ENCODE measurements at regions not wholly inside any gene's neighbourhood (a gene's known extent, or its start where the extent isn't known, plus 50 kb on each side); places are given as distances from the start of the nearest gene placed in this dataset.
"Not testable (repeated sequence)": the region's sequence is repeated elsewhere in the genome, so short reads cannot be mapped to it uniquely, and the experiment has no call there.

- TF ChIP-seq MXI1 (IDR thresholded peaks at IDR 0.05; ENCODE audit: borderline replicate concordance, low read depth, low read length); CTCF (conservative IDR thresholded peaks at IDR 0.05; ENCODE audit: low read depth, low read length); CHD1 (IDR thresholded peaks at IDR 0.05; ENCODE audit: low read depth, low read length); POLR2A (IDR thresholded peaks at IDR 0.05; ENCODE audit: low read depth, low read length); RFX5 (IDR thresholded peaks at IDR 0.05; ENCODE audit: low read depth, low read length); MAFK (IDR thresholded peaks at IDR 0.05; ENCODE audit: low read depth, low read length); BHLHE40 (IDR thresholded peaks at IDR 0.05; ENCODE audit: low read depth, low read length); SMC3 (IDR thresholded peaks at IDR 0.05; ENCODE audit: low read depth, low read length); USF2 (IDR thresholded peaks at IDR 0.05; ENCODE audit: low read depth, low read length); RAD21 (IDR thresholded peaks at IDR 0.05; ENCODE audit: low read length); MAZ (IDR thresholded peaks at IDR 0.05; ENCODE audit: borderline replicate concordance, low read depth, low read length); CEBPB (IDR thresholded peaks at IDR 0.05; ENCODE audit: low read depth, low read length): not testable (repeated sequence)
Observed at GRCh38 chr4:181811550-181811949, 431.7 kb upstream of the TENM3 start.

All from IMR-90 (cell line).